Superior temporal gyrus (tissue), 1 donor: ENCODE measurements at regions not wholly inside any gene's neighbourhood (a gene's known extent, or its start where the extent isn't known, plus 50 kb on each side); places are given as distances from the start of the nearest gene placed in this dataset.
"Not testable (repeated sequence)": the region's sequence is repeated elsewhere in the genome, so short reads cannot be mapped to it uniquely, and the experiment has no call there.

ENCODE experiments used
- DNase-seq: peaks from one replicate; pipeline ENCODE4 v3.0.0-alpha.2; 2016; ENCODE audit errors: extremely low spot score

GRCh38 chr19:31445406-31445805 lies 96.2 kb upstream of the TSHZ3 start:
- DNase-seq: no peak

GRCh38 chr19:31448221-31448657 lies 99.0 kb upstream of the TSHZ3 start:
- no peak for DNase-seq

- DNase-seq: no peak
Observed at GRCh38 chr19:31449379-31449778, 100.1 kb upstream of the TSHZ3 start.

- no peak for DNase-seq
Observed at GRCh38 chr19:31450696-31451095, 101.5 kb upstream of the TSHZ3 start.

- DNase-seq: no peak
Observed at GRCh38 chr19:31451686-31452330, 102.6 kb upstream of the TSHZ3 start.

- DNase-seq: no peak
Observed at GRCh38 chr19:31459430-31459829, 110.2 kb upstream of the TSHZ3 start.

- DNase-seq: no peak
Observed at GRCh38 chr19:31461814-31462539, 112.7 kb upstream of the TSHZ3 start.

- DNase-seq: no peak
Observed at GRCh38 chr19:31470229-31470939, 121.1 kb upstream of the TSHZ3 start.

GRCh38 chr19:31470952-31471351 lies 121.7 kb upstream of the TSHZ3 start:
- no peak for DNase-seq

GRCh38 chr19:31478241-31478640 lies 129.0 kb upstream of the TSHZ3 start:
- no peak for DNase-seq

GRCh38 chr19:31483226-31483857 lies 134.1 kb upstream of the TSHZ3 start:
- DNase-seq: no peak

- DNase-seq: not testable (repeated sequence)
Observed at GRCh38 chr19:31484858-31485410, 135.7 kb upstream of the TSHZ3 start.

- no peak for DNase-seq
Observed at GRCh38 chr19:31485472-31485871, 136.2 kb upstream of the TSHZ3 start.

- DNase-seq: peak; percentile 51
Observed at GRCh38 chr19:31491242-31491641, 142.0 kb upstream of the TSHZ3 start.

GRCh38 chr19:31492050-31492449 lies 142.8 kb upstream of the TSHZ3 start:
- DNase-seq: no peak

GRCh38 chr19:31496076-31496475 lies 146.8 kb upstream of the TSHZ3 start:
- DNase-seq: no peak

GRCh38 chr19:31497709-31498108 lies 148.5 kb upstream of the TSHZ3 start:
- DNase-seq: no peak

- no peak for DNase-seq
Observed at GRCh38 chr19:31498781-31499180, 149.5 kb upstream of the TSHZ3 start.

- no peak for DNase-seq
Observed at GRCh38 chr19:31499281-31500196, 150.3 kb upstream of the TSHZ3 start.

- DNase-seq: no peak
Observed at GRCh38 chr19:31500197-31500830, 151.1 kb upstream of the TSHZ3 start.
